ENCODE measurements at regions not wholly inside any gene's neighbourhood (a gene's known extent, or its start where the extent isn't known, plus 50 kb on each side); places are given as distances from the start of the nearest gene placed in this dataset.

GRCh38 chr11:95349345-95349942 lies 118.4 kb upstream of the SESN3 start:
- Histone ChIP-seq H4K12ac (ENCODE audit: low read depth, low read length) (no peak overlapping the region), H3K23ac (ENCODE audit: low read length) (no peak overlapping the region), H3K9ac (ENCODE audit: low read length) (no peak overlapping the region), H3K9me3 (ENCODE audit: insufficient read depth, low read depth, low read length) (peaks cover 2% of the 10 kb centered on the region), H3K36me3 (ENCODE audit: control insufficient read depth in 1 of 2, insufficient read depth in 2 of 2, low read length in 2 of 2) (no peaks in the 10 kb centered on the region), H2BK12ac (ENCODE audit: low read length) (no peak overlapping the region), H3K14ac (ENCODE audit: low read length) (no peak overlapping the region), H3K4me2 (ENCODE audit: low read length) (no peak overlapping the region), H3K18ac (ENCODE audit: low read length) (no peak overlapping the region), H2AK5ac (ENCODE audit: low read length) (no peak overlapping the region), H3K27me3 (ENCODE audit: insufficient read depth, low read length) (no peaks in the 10 kb centered on the region), H2AFZ (ENCODE audit: insufficient read depth, low read length, poor library complexity) (no peak overlapping the region), H3K79me1 (ENCODE audit: low read length) (no peaks in the 10 kb centered on the region), H3K4ac (ENCODE audit: low read depth, low read length) (no peak overlapping the region), H4K91ac (ENCODE audit: low read depth, low read length) (no peak overlapping the region), H3K4me1 (ENCODE audit: control insufficient read depth in 1 of 2, insufficient read depth in 2 of 2, low read length in 2 of 2) (no peaks in the 10 kb centered on the region), H3K79me2 (ENCODE audit: control insufficient read depth, insufficient read depth, low read length, poor library complexity) (no peaks in the 10 kb centered on the region), H4K8ac (ENCODE audit: low read depth, low read length) (no peak overlapping the region), H2BK120ac (ENCODE audit: insufficient read depth, low read length, poor library complexity) (no peak overlapping the region), H3K4me3 (ENCODE audit: low read depth, low read length) (no peak overlapping the region), H3K27ac (ENCODE audit: low read depth, low read length) (no peak overlapping the region), H2BK5ac (ENCODE audit: low read depth, low read length, poor library complexity) (no peak overlapping the region)
- DNase-seq: no peak

GRCh38 chr11:95346265-95346664 lies 115.3 kb upstream of the SESN3 start:
- no CpG with 5 or more reads among the region's 1 CpG for WGBS (ENCODE audit: extremely low coverage, insufficient coverage, insufficient read length)
- no peaks in the 10 kb centered on the region for H3K79me1 ChIP-seq (ENCODE audit: low read length)
- no peaks in the 10 kb centered on the region for H3K79me2 ChIP-seq (ENCODE audit: control insufficient read depth, insufficient read depth, low read length, poor library complexity)
- no peak overlapping the region for H3K14ac ChIP-seq (ENCODE audit: low read length)
- no peak overlapping the region for H2AFZ ChIP-seq (ENCODE audit: insufficient read depth, low read length, poor library complexity)
- no peak overlapping the region for H3K4ac ChIP-seq (ENCODE audit: low read depth, low read length)
- H3K18ac ChIP-seq (ENCODE audit: low read length): no peak overlapping the region
- no peak overlapping the region for H3K9ac ChIP-seq (ENCODE audit: low read length)
- no peaks in the 10 kb centered on the region for H3K27me3 ChIP-seq (ENCODE audit: insufficient read depth, low read length)
- peaks cover 2% of the 10 kb centered on the region for H3K9me3 ChIP-seq (ENCODE audit: insufficient read depth, low read depth, low read length)
- H3K4me2 ChIP-seq (ENCODE audit: low read length): no peak overlapping the region
- no peaks in the 10 kb centered on the region for H3K36me3 ChIP-seq (ENCODE audit: control insufficient read depth in 1 of 2, insufficient read depth in 2 of 2, low read length in 2 of 2)
- H4K8ac ChIP-seq (ENCODE audit: low read depth, low read length): no peak overlapping the region
- no peak overlapping the region for H3K4me3 ChIP-seq (ENCODE audit: low read depth, low read length)
- H2AK5ac ChIP-seq (ENCODE audit: low read length): no peak overlapping the region
- H3K23ac ChIP-seq (ENCODE audit: low read length): no peak overlapping the region
- H4K12ac ChIP-seq (ENCODE audit: low read depth, low read length): no peak overlapping the region
- H2BK120ac ChIP-seq (ENCODE audit: insufficient read depth, low read length, poor library complexity): no peak overlapping the region
- peaks cover 3% of the 10 kb centered on the region in 2 experiments for H3K4me1 ChIP-seq (ENCODE audit: control insufficient read depth in 1 of 2, insufficient read depth in 2 of 2, low read length in 2 of 2)
- DNase-seq: no peak
- H4K91ac ChIP-seq (ENCODE audit: low read depth, low read length): no peak overlapping the region
- H2BK5ac ChIP-seq (ENCODE audit: low read depth, low read length, poor library complexity): no peak overlapping the region
- no peak overlapping the region for H2BK12ac ChIP-seq (ENCODE audit: low read length)
- no peak overlapping the region for H3K27ac ChIP-seq (ENCODE audit: low read depth, low read length)

- Histone ChIP-seq H3K79me2 (ENCODE audit: control insufficient read depth, insufficient read depth, low read length, poor library complexity) (no peaks in the 10 kb centered on the region), H2AK5ac (ENCODE audit: low read length) (no peak overlapping the region), H2AFZ (ENCODE audit: insufficient read depth, low read length, poor library complexity) (no peak overlapping the region), H3K4me1 (ENCODE audit: control insufficient read depth in 1 of 2, insufficient read depth in 2 of 2, low read length in 2 of 2) (peaks cover 6% of the 10 kb centered on the region in 2 experiments), H4K91ac (ENCODE audit: low read depth, low read length) (no peak overlapping the region), H3K4ac (ENCODE audit: low read depth, low read length) (no peak overlapping the region), H3K27ac (ENCODE audit: low read depth, low read length) (no peak overlapping the region), H4K12ac (ENCODE audit: low read depth, low read length) (no peak overlapping the region), H3K4me2 (ENCODE audit: low read length) (no peak overlapping the region), H3K14ac (ENCODE audit: low read length) (no peak overlapping the region), H3K9me3 (ENCODE audit: insufficient read depth, low read depth, low read length) (peaks cover 4% of the 10 kb centered on the region), H3K27me3 (ENCODE audit: insufficient read depth, low read length) (no peaks in the 10 kb centered on the region), H4K8ac (ENCODE audit: low read depth, low read length) (no peak overlapping the region), H2BK5ac (ENCODE audit: low read depth, low read length, poor library complexity) (no peak overlapping the region), H3K18ac (ENCODE audit: low read length) (no peak overlapping the region), H2BK12ac (ENCODE audit: low read length) (no peak overlapping the region), H3K23ac (ENCODE audit: low read length) (no peak overlapping the region), H3K4me3 (ENCODE audit: low read depth, low read length) (no peak overlapping the region), H3K79me1 (ENCODE audit: low read length) (no peaks in the 10 kb centered on the region), H3K36me3 (ENCODE audit: control insufficient read depth in 1 of 2, insufficient read depth in 2 of 2, low read length in 2 of 2) (no peaks in the 10 kb centered on the region), H3K9ac (ENCODE audit: low read length) (no peak overlapping the region), H2BK120ac (ENCODE audit: insufficient read depth, low read length, poor library complexity) (no peak overlapping the region)
- DNase-seq: no peak
Observed at GRCh38 chr11:95345651-95346050, 114.6 kb upstream of the SESN3 start.

GRCh38 chr11:95344932-95345642 lies 114.1 kb upstream of the SESN3 start:
- H3K4ac ChIP-seq (ENCODE audit: low read depth, low read length): no peak overlapping the region
- no peak overlapping the region for H4K91ac ChIP-seq (ENCODE audit: low read depth, low read length)
- no peaks in the 10 kb centered on the region for H3K79me1 ChIP-seq (ENCODE audit: low read length)
- no peak overlapping the region for H2BK120ac ChIP-seq (ENCODE audit: insufficient read depth, low read length, poor library complexity)
- no peak overlapping the region for H3K18ac ChIP-seq (ENCODE audit: low read length)
- no peak overlapping the region for H2BK12ac ChIP-seq (ENCODE audit: low read length)
- H3K14ac ChIP-seq (ENCODE audit: low read length): no peak overlapping the region
- no CpG with 5 or more reads among the region's 4 CpGs for WGBS (ENCODE audit: extremely low coverage, insufficient coverage, insufficient read length)
- H3K4me1 ChIP-seq (ENCODE audit: control insufficient read depth in 1 of 2, insufficient read depth in 2 of 2, low read length in 2 of 2): peaks cover 6% of the 10 kb centered on the region in 2 experiments
- no peak overlapping the region for H3K4me2 ChIP-seq (ENCODE audit: low read length)
- H3K9ac ChIP-seq (ENCODE audit: low read length): no peak overlapping the region
- H4K12ac ChIP-seq (ENCODE audit: low read depth, low read length): no peak overlapping the region
- DNase-seq: no peak
- no peak overlapping the region for H3K27ac ChIP-seq (ENCODE audit: low read depth, low read length)
- no peak overlapping the region for H3K4me3 ChIP-seq (ENCODE audit: low read depth, low read length)
- H2AK5ac ChIP-seq (ENCODE audit: low read length): no peak overlapping the region
- no peaks in the 10 kb centered on the region for H3K27me3 ChIP-seq (ENCODE audit: insufficient read depth, low read length)
- no peak overlapping the region for H3K23ac ChIP-seq (ENCODE audit: low read length)
- H3K36me3 ChIP-seq (ENCODE audit: control insufficient read depth in 1 of 2, insufficient read depth in 2 of 2, low read length in 2 of 2): no peaks in the 10 kb centered on the region
- peaks cover 4% of the 10 kb centered on the region for H3K9me3 ChIP-seq (ENCODE audit: insufficient read depth, low read depth, low read length)
- H2BK5ac ChIP-seq (ENCODE audit: low read depth, low read length, poor library complexity): no peak overlapping the region
- no peak overlapping the region for H2AFZ ChIP-seq (ENCODE audit: insufficient read depth, low read length, poor library complexity)
- no peak overlapping the region for H4K8ac ChIP-seq (ENCODE audit: low read depth, low read length)
- no peaks in the 10 kb centered on the region for H3K79me2 ChIP-seq (ENCODE audit: control insufficient read depth, insufficient read depth, low read length, poor library complexity)
